SJCRH30 (cell line): ENCODE measurements at regions not wholly inside any gene's neighbourhood (a gene's known extent, or its start where the extent isn't known, plus 50 kb on each side); places are given as distances from the start of the nearest gene placed in this dataset.

Experiments
- DNase-seq, 2 experiments: peaks; one replicate each; pipeline ENCODE4 v3.0.0-alpha.2; 2015 to 2020
- H3K27ac ChIP-seq: fragments of 250-450 bp; sonication (Bioruptor Pico); 2 replicates; pipeline ENCODE4 v1.5.1; 2020; ENCODE audit warnings: mild to moderate bottlenecking, moderate library complexity
- H3K27me3 ChIP-seq: fragments of 250-450 bp; sonication (Bioruptor Pico); 2 replicates; pipeline ENCODE4 v1.5.1; 2020; ENCODE audit warnings: mild to moderate bottlenecking, moderate library complexity
- H3K36me3 ChIP-seq: fragments of 250-450 bp; sonication (Bioruptor Pico); 2 replicates; pipeline ENCODE4 v1.5.1; 2020; ENCODE audit warnings: mild to moderate bottlenecking, moderate library complexity
- H3K4me1 ChIP-seq: fragments of 250-450 bp; sonication (Bioruptor Pico); 2 replicates; pipeline ENCODE4 v1.5.1; 2020; ENCODE audit warnings: mild to moderate bottlenecking, moderate library complexity
- H3K4me3 ChIP-seq: fragments of 250-450 bp; sonication (Bioruptor Pico); 2 replicates; pipeline ENCODE4 v1.5.1; 2020; ENCODE audit warnings: mild to moderate bottlenecking, moderate library complexity
- H3K9me3 ChIP-seq: fragments of 250-450 bp; sonication (Bioruptor Pico); replicated peaks from 2 replicates; pipeline ENCODE4 v1.5.1; 2020; ENCODE audit warnings: mild to moderate bottlenecking, moderate library complexity

- no peak overlapping the region for H3K4me3 ChIP-seq
- H3K4me1 ChIP-seq: no peaks in the 10 kb centered on the region
- H3K27ac ChIP-seq: no peak overlapping the region
- no peaks in the 10 kb centered on the region for H3K36me3 ChIP-seq
- H3K27me3 ChIP-seq: no peaks in the 10 kb centered on the region
- no peaks in the 10 kb centered on the region for H3K9me3 ChIP-seq
- DNase-seq: no peak
These were observed 647.5 kb upstream of the SETBP1 start for GRCh38 chr18:44033144-44033701.

GRCh38 chr18:44035554-44035953 lies 645.1 kb upstream of the SETBP1 start:
- DNase-seq: no peak
- no peaks in the 10 kb centered on the region for H3K9me3 ChIP-seq

GRCh38 chr18:44036501-44036900 lies 644.2 kb upstream of the SETBP1 start:
- peak; percentile 2 to 5 for DNase-seq

More at GRCh38 chr18:44035554-44035953, 645.1 kb upstream of the SETBP1 start:
- Histone ChIP-seq H3K27ac (no peak overlapping the region), H3K4me1 (no peaks in the 10 kb centered on the region), H3K4me3 (no peak overlapping the region), H3K27me3 (no peaks in the 10 kb centered on the region), H3K36me3 (no peaks in the 10 kb centered on the region)

GRCh38 chr18:44039216-44039615 lies 641.5 kb upstream of the SETBP1 start:
- DNase-seq: no peak
- no peaks in the 10 kb centered on the region for H3K4me1 ChIP-seq
- no peaks in the 10 kb centered on the region for H3K27me3 ChIP-seq
- no peaks in the 10 kb centered on the region for H3K36me3 ChIP-seq
- H3K27ac ChIP-seq: no peak overlapping the region
- no peaks in the 10 kb centered on the region for H3K9me3 ChIP-seq
- no peak overlapping the region for H3K4me3 ChIP-seq

More at GRCh38 chr18:44036501-44036900, 644.2 kb upstream of the SETBP1 start:
- no peaks in the 10 kb centered on the region for H3K4me1 ChIP-seq
- no peaks in the 10 kb centered on the region for H3K9me3 ChIP-seq
- no peaks in the 10 kb centered on the region for H3K36me3 ChIP-seq
- no peak overlapping the region for H3K4me3 ChIP-seq
- H3K27me3 ChIP-seq: no peaks in the 10 kb centered on the region
- no peak overlapping the region for H3K27ac ChIP-seq

GRCh38 chr18:44039826-44040225 lies 640.9 kb upstream of the SETBP1 start:
- Histone ChIP-seq H3K36me3 (no peaks in the 10 kb centered on the region), H3K27ac (no peak overlapping the region), H3K4me3 (no peak overlapping the region), H3K4me1 (no peaks in the 10 kb centered on the region), H3K9me3 (no peaks in the 10 kb centered on the region), H3K27me3 (no peaks in the 10 kb centered on the region)
- no peak for DNase-seq

- H3K36me3 ChIP-seq: no peaks in the 10 kb centered on the region
- no peaks in the 10 kb centered on the region for H3K4me1 ChIP-seq
- DNase-seq: no peak
- no peaks in the 10 kb centered on the region for H3K27me3 ChIP-seq
- H3K27ac ChIP-seq: no peak overlapping the region
- H3K9me3 ChIP-seq: no peaks in the 10 kb centered on the region
- H3K4me3 ChIP-seq: no peak overlapping the region
These were observed 639.1 kb upstream of the SETBP1 start for GRCh38 chr18:44041553-44041952.

GRCh38 chr18:44041961-44042360 lies 638.7 kb upstream of the SETBP1 start:
- no peaks in the 10 kb centered on the region for H3K27me3 ChIP-seq
- no peaks in the 10 kb centered on the region for H3K36me3 ChIP-seq
- no peak overlapping the region for H3K27ac ChIP-seq
- no peak for DNase-seq
- H3K4me1 ChIP-seq: no peaks in the 10 kb centered on the region
- H3K9me3 ChIP-seq: no peaks in the 10 kb centered on the region
- H3K4me3 ChIP-seq: no peak overlapping the region

- Histone ChIP-seq H3K4me3 (no peak overlapping the region), H3K27ac (no peak overlapping the region), H3K4me1 (no peaks in the 10 kb centered on the region), H3K9me3 (no peaks in the 10 kb centered on the region), H3K36me3 (no peaks in the 10 kb centered on the region), H3K27me3 (no peaks in the 10 kb centered on the region)
- DNase-seq: no peak
These were observed 634.2 kb upstream of the SETBP1 start for GRCh38 chr18:44046376-44046975.

GRCh38 chr18:44047585-44047984 lies 633.1 kb upstream of the SETBP1 start:
- DNase-seq: no peak
- Histone ChIP-seq H3K4me1 (no peaks in the 10 kb centered on the region), H3K36me3 (no peaks in the 10 kb centered on the region), H3K4me3 (no peak overlapping the region), H3K27me3 (no peaks in the 10 kb centered on the region), H3K27ac (no peak overlapping the region), H3K9me3 (no peaks in the 10 kb centered on the region)

GRCh38 chr18:44048435-44048834 lies 632.3 kb upstream of the SETBP1 start:
- Histone ChIP-seq H3K4me1 (no peaks in the 10 kb centered on the region), H3K4me3 (no peak overlapping the region), H3K27ac (no peak overlapping the region), H3K36me3 (no peaks in the 10 kb centered on the region), H3K9me3 (no peaks in the 10 kb centered on the region), H3K27me3 (no peaks in the 10 kb centered on the region)
- no peak for DNase-seq

- no peak for DNase-seq
- Histone ChIP-seq H3K4me3 (no peak overlapping the region), H3K4me1 (no peaks in the 10 kb centered on the region), H3K36me3 (no peaks in the 10 kb centered on the region), H3K27me3 (no peaks in the 10 kb centered on the region), H3K27ac (no peak overlapping the region), H3K9me3 (no peaks in the 10 kb centered on the region)
These were observed 631.8 kb upstream of the SETBP1 start for GRCh38 chr18:44048846-44049245.

- Histone ChIP-seq H3K27ac (no peak overlapping the region), H3K4me1 (no peaks in the 10 kb centered on the region), H3K27me3 (no peaks in the 10 kb centered on the region), H3K36me3 (no peaks in the 10 kb centered on the region), H3K4me3 (no peak overlapping the region), H3K9me3 (no peaks in the 10 kb centered on the region)
- no peak for DNase-seq
These were observed 629.7 kb upstream of the SETBP1 start for GRCh38 chr18:44051026-44051425.

- Histone ChIP-seq H3K4me3 (no peak overlapping the region), H3K4me1 (no peaks in the 10 kb centered on the region), H3K36me3 (no peaks in the 10 kb centered on the region), H3K27ac (no peak overlapping the region), H3K27me3 (no peaks in the 10 kb centered on the region), H3K9me3 (no peaks in the 10 kb centered on the region)
- DNase-seq: no peak
These were observed 626.2 kb upstream of the SETBP1 start for GRCh38 chr18:44054514-44054913.

GRCh38 chr18:44060197-44060596 lies 620.5 kb upstream of the SETBP1 start:
- Histone ChIP-seq H3K27me3 (no peaks in the 10 kb centered on the region), H3K36me3 (no peaks in the 10 kb centered on the region), H3K9me3 (no peaks in the 10 kb centered on the region), H3K4me3 (no peak overlapping the region), H3K4me1 (no peaks in the 10 kb centered on the region), H3K27ac (no peak overlapping the region)
- DNase-seq: no peak

GRCh38 chr18:44061438-44061837 lies 619.2 kb upstream of the SETBP1 start:
- Histone ChIP-seq H3K27me3 (no peaks in the 10 kb centered on the region), H3K9me3 (no peaks in the 10 kb centered on the region), H3K27ac (no peak overlapping the region), H3K4me1 (no peaks in the 10 kb centered on the region), H3K36me3 (no peaks in the 10 kb centered on the region), H3K4me3 (no peak overlapping the region)
- DNase-seq: no peak

- Histone ChIP-seq H3K27ac (no peak overlapping the region), H3K4me1 (no peaks in the 10 kb centered on the region), H3K27me3 (no peaks in the 10 kb centered on the region), H3K36me3 (no peaks in the 10 kb centered on the region), H3K9me3 (no peaks in the 10 kb centered on the region), H3K4me3 (no peak overlapping the region)
- no peak for DNase-seq
These were observed 618.3 kb upstream of the SETBP1 start for GRCh38 chr18:44062345-44062744.
